Muscle of leg (tissue), 3 donors: ENCODE measurements at regions not wholly inside any gene's neighbourhood (a gene's known extent, or its start where the extent isn't known, plus 50 kb on each side); places are given as distances from the start of the nearest gene placed in this dataset.

ENCODE experiments used
- DNase-seq: peaks from one replicate; pipeline ENCODE4 v3.0.0; 2013
- H3K27ac ChIP-seq: one replicate; pipeline ENCODE4 v1.5.1; 2013; ENCODE audit warnings: mild to moderate bottlenecking, low read length, control low read depth
- H3K27me3 ChIP-seq: one replicate; pipeline ENCODE4 v1.6.1; 2013; ENCODE audit warnings: low read length; ENCODE audit not compliant: control insufficient read depth, insufficient read depth
- H3K36me3 ChIP-seq: one replicate; pipeline ENCODE4 v1.6.1; 2013; ENCODE audit warnings: low read length; ENCODE audit not compliant: control insufficient read depth, insufficient read depth
- H3K4me1 ChIP-seq: one replicate; pipeline ENCODE4 v1.6.1; 2013; ENCODE audit warnings: low read length; ENCODE audit not compliant: control insufficient read depth, insufficient read depth
- H3K4me3 ChIP-seq: one replicate; pipeline ENCODE4 v1.5.1; 2013; ENCODE audit warnings: low read length, control low read depth
- H3K9me3 ChIP-seq: replicated peaks from 2 replicates; pipeline ENCODE4 v1.6.1; 2013; ENCODE audit warnings: low read depth, low read length; ENCODE audit not compliant: control insufficient read depth
- WGBS: methylation state at CpG from one replicate; pipeline ENCODE4 v1.1.5; 2013; ENCODE audit warnings: missing lambda C conversion rate; ENCODE audit not compliant: insufficient coverage; 5-methylcytosine and 5-hydroxymethylcytosine counted together

- Histone ChIP-seq H3K27ac (no peak overlapping the region), H3K27me3 (no peaks in the 10 kb centered on the region), H3K4me1 (peaks cover 4% of the 10 kb centered on the region), H3K36me3 (no peaks in the 10 kb centered on the region), H3K4me3 (no peak overlapping the region), H3K9me3 (no peaks in the 10 kb centered on the region)
- no peak for DNase-seq
Measured at GRCh38 chr10:116006508-116006907, 266.5 kb downstream of the GFRA1 start.

GRCh38 chr10:116005301-116005700, 267.7 kb downstream of the GFRA1 start:
- Histone ChIP-seq H3K4me1 (peaks cover 10% of the 10 kb centered on the region), H3K36me3 (no peaks in the 10 kb centered on the region), H3K27me3 (no peaks in the 10 kb centered on the region), H3K4me3 (no peak overlapping the region), H3K27ac (no peak overlapping the region), H3K9me3 (no peaks in the 10 kb centered on the region)
- DNase-seq = no peak
- WGBS = 100% methylated on average over 1 of the region's 2 CpGs

- no peaks in the 10 kb centered on the region for H3K27me3 ChIP-seq
- peaks cover 6% of the 10 kb centered on the region for H3K9me3 ChIP-seq
- no peak for DNase-seq
- WGBS = no CpG with 5 or more reads among the region's 1 CpG
- H3K36me3 ChIP-seq = no peaks in the 10 kb centered on the region
- H3K4me3 ChIP-seq = no peak overlapping the region
- H3K4me1 ChIP-seq = peaks cover 12% of the 10 kb centered on the region
- no peak overlapping the region for H3K27ac ChIP-seq
Measured at GRCh38 chr10:116002735-116003134, 270.3 kb downstream of the GFRA1 start.

- Histone ChIP-seq H3K4me1 (peaks cover 12% of the 10 kb centered on the region), H3K36me3 (no peaks in the 10 kb centered on the region), H3K9me3 (peaks cover 8% of the 10 kb centered on the region), H3K4me3 (no peak overlapping the region), H3K27me3 (no peaks in the 10 kb centered on the region), H3K27ac (no peak overlapping the region)
- DNase-seq = no peak
- 50% methylated on average over 1 of the region's 4 CpGs for WGBS
Measured at GRCh38 chr10:116001976-116002375, 271.0 kb downstream of the GFRA1 start.

- WGBS = 9% methylated on average over 4 of the region's 10 CpGs
Measured at GRCh38 chr10:116001262-116001857, 271.6 kb downstream of the GFRA1 start.

GRCh38 chr10:116000151-116000842, 272.7 kb downstream of the GFRA1 start:
- Histone ChIP-seq H3K4me1 (peaks cover 12% of the 10 kb centered on the region), H3K9me3 (peaks cover 8% of the 10 kb centered on the region), H3K27ac (no peak overlapping the region), H3K4me3 (no peak overlapping the region), H3K36me3 (no peaks in the 10 kb centered on the region), H3K27me3 (no peaks in the 10 kb centered on the region)
- 50% methylated on average over 2 of the region's 12 CpGs for WGBS
- DNase-seq = no peak

More at GRCh38 chr10:116001262-116001857, 271.6 kb downstream of the GFRA1 start:
- peaks cover 8% of the 10 kb centered on the region for H3K9me3 ChIP-seq
- no peak overlapping the region for H3K27ac ChIP-seq
- DNase-seq = peak; percentile 93
- H3K36me3 ChIP-seq = no peaks in the 10 kb centered on the region
- H3K4me1 ChIP-seq = peaks cover 12% of the 10 kb centered on the region
- no peaks in the 10 kb centered on the region for H3K27me3 ChIP-seq
- H3K4me3 ChIP-seq = no peak overlapping the region
